ENCODE measurements at regions not wholly inside any gene's neighbourhood (a gene's known extent, or its start where the extent isn't known, plus 50 kb on each side); places are given as distances from the start of the nearest gene placed in this dataset.

DNA sequence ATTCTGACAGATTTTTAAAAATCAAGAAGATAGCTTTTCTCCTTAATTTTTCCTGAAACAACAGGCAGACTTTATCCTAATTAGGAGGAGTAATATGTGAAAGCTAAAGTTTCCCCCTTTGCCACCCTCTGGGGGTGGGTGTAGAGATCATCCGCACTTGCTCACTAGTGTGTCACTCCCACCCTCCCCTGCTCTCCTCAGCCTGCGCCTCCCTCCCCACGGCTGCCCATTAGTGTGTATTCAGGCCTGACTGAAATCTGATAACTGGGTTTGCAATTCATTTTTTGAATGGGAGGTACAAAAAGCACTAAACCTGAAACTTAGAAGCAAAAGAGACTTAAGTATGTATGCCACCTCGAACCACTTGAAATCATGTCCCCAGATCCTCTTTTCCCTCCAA, 110.4 kb upstream of the TRIM2 start:
- Histone ChIP-seq H3K36me3 (no peaks in the 10 kb centered on the region), H3K9me3 (no peaks in the 10 kb centered on the region), H3K4me1 (no peaks in the 10 kb centered on the region), H3K4me3 (no peak overlapping the region), H3K27ac (no peak overlapping the region), H3K27me3 (no peaks in the 10 kb centered on the region)
- ATAC-seq (no peak), DNase-seq (no peak)
- TF ChIP-seq, protein P1, sequence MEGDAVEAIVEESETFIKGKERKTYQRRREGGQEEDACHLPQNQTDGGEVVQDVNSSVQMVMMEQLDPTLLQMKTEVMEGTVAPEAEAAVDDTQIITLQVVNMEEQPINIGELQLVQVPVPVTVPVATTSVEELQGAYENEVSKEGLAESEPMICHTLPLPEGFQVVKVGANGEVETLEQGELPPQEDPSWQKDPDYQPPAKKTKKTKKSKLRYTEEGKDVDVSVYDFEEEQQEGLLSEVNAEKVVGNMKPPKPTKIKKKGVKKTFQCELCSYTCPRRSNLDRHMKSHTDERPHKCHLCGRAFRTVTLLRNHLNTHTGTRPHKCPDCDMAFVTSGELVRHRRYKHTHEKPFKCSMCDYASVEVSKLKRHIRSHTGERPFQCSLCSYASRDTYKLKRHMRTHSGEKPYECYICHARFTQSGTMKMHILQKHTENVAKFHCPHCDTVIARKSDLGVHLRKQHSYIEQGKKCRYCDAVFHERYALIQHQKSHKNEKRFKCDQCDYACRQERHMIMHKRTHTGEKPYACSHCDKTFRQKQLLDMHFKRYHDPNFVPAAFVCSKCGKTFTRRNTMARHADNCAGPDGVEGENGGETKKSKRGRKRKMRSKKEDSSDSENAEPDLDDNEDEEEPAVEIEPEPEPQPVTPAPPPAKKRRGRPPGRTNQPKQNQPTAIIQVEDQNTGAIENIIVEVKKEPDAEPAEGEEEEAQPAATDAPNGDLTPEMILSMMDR (IDR thresholded peaks at IDR 0.05), result no peak
- intact Hi-C loops (cut with DNase I), result no loop called here

DNA sequence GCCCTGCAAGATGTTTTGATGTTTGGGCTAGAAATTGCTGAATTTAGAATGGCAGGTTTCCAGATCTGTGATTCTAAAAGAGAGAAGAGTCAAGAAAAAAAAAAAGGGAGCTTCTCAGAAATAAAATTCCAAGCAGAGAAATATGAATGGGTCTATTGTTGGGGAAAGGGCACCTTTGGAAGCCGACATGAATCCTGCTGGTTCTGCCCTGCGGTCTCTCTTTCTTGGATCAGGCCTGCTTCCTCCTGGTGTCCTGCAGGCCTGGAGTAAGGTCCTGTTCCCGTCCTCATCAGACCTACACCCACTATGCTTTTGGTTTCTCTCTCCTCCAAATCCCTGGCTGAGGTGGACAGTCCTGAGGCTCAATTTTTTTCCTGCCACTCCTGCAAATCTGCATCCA, 109.8 kb upstream of the TRIM2 start:
- TF ChIP-seq, protein P1 (IDR thresholded peaks at IDR 0.05), result no peak
- intact Hi-C loops (cut with DNase I), result no loop called here
- DNase-seq (no peak), ATAC-seq (no peak)
- Histone ChIP-seq H3K9me3 (no peaks in the 10 kb centered on the region), H3K4me1 (no peaks in the 10 kb centered on the region), H3K36me3 (no peaks in the 10 kb centered on the region), H3K27me3 (no peaks in the 10 kb centered on the region), H3K27ac (no peak overlapping the region), H3K4me3 (no peak overlapping the region)

DNA sequence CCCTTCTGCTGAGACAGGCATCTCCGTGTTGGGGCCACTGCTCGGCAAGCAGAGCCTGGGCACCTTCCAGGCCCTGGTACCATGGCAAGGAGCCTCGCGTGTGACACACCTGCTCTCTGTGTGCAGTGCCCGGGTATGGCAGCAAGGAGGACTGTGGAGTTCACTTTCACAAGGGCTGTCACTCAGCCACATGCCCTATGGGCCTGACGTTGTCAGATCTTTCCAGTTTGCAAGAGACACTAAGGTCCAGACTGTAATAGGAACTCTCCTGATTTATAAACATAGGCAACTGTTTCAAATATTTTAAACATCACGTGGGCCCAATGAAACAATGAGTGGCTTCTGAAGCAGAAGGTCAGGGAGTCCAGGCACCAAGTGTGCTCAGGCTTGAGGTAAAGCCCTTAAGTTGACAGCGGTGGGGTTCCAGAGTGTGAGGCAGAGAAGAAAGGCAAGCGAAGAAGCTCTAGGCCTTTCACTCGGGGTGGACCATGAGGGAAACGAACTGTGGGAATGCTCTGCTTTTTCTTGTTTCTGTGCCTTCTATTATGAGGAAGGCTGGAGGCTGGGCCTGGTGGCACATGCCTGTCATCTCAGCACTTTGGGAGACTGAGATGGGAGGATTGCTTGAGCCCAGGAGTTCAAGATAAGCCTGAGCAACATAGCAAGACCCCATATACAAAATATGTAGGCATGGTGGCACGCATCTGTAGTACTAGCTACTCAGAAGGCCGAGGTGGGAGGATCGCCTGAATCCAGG, 108.6 kb upstream of the TRIM2 start:
- intact Hi-C loops (cut with DNase I), result no loop called here
- H3K27me3 ChIP-seq, result no peaks in the 10 kb centered on the region
- no peaks in the 10 kb centered on the region for H3K9me3 ChIP-seq
- no peaks in the 10 kb centered on the region for H3K36me3 ChIP-seq
- TF ChIP-seq, protein P1 (IDR thresholded peaks at IDR 0.05), result no peak
- no peak overlapping the region for H3K4me3 ChIP-seq
- H3K4me1 ChIP-seq, result no peaks in the 10 kb centered on the region
- no peak overlapping the region for H3K27ac ChIP-seq
- DNase-seq, result no peak
- ATAC-seq, result no peak

DNA sequence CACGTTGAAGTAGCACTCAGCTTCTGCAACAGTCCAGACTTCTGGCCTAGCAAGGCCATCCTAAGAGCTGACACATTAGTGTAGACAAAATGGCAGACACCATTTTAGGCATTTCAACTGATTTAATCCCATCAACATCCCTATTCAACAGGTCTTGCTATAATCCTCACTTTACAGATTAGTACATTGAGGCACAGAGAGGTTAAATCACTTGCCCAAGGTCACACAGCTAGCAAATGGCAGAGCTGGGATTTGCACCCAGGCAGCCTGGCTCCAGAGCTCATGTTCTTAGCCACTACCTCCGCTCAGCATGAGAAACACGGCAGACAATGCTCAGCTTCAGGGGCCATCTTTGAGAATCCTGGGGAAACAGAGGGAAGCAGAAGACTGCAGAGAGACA, 107.9 kb upstream of the TRIM2 start:
- TF ChIP-seq, protein P1 (IDR thresholded peaks at IDR 0.05), result no peak
- H3K36me3 ChIP-seq, result no peaks in the 10 kb centered on the region
- no peaks in the 10 kb centered on the region for H3K27me3 ChIP-seq
- H3K27ac ChIP-seq, result no peak overlapping the region
- no peaks in the 10 kb centered on the region for H3K4me1 ChIP-seq
- ATAC-seq, result no peak
- DNase-seq, result no peak
- no peak overlapping the region for H3K4me3 ChIP-seq
- intact Hi-C loops (cut with DNase I), result no loop called here
- no peaks in the 10 kb centered on the region for H3K9me3 ChIP-seq

DNA sequence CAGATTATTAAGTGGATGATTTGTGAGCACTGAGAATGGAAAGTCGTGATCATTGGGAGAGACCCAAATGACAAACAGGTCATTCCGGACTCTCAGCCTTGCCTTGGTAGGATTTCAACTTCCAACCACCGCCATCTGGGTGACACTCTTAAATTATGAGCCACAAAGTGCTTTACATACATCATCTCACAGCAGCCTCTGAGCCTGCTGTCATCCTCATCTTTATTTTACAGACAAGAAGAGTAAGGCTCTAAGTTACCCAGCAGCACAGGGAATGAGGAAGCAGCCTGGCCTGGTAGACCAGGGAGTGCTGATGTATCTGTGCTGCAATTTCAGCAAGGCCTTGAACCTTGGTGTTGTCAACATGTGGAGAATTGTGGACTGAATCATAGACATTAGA, 105.8 kb upstream of the TRIM2 start:
- no peak overlapping the region for H3K4me3 ChIP-seq
- no peaks in the 10 kb centered on the region for H3K9me3 ChIP-seq
- no peaks in the 10 kb centered on the region for H3K4me1 ChIP-seq
- H3K36me3 ChIP-seq, result no peaks in the 10 kb centered on the region
- intact Hi-C loops (cut with DNase I), result no loop called here
- DNase-seq, result no peak
- H3K27me3 ChIP-seq, result no peaks in the 10 kb centered on the region
- no peak overlapping the region for H3K27ac ChIP-seq
- TF ChIP-seq, protein P1 (IDR thresholded peaks at IDR 0.05), result no peak
- ATAC-seq, result no peak

Measured in left lung (tissue), 4 donors.